GM21515 (cell line): ENCODE measurements at regions not wholly inside any gene's neighbourhood (a gene's known extent, or its start where the extent isn't known, plus 50 kb on each side); places are given as distances from the start of the nearest gene placed in this dataset.

Source experiments
- ATAC-seq: cut with Tn5 transposase; IDR thresholded peaks from one replicate; pipeline ENCODE4 v1.9.1; 2021; ENCODE audit not compliant: unreplicated experiment

GRCh38 chr13:108006619-108007018 is 208.7 kb downstream of the LIG4 start:
- ATAC-seq = no peak

GRCh38 chr13:108005231-108005630 is 210.1 kb downstream of the LIG4 start:
- ATAC-seq = no peak

- ATAC-seq = no peak
Observed at GRCh38 chr13:108003626-108004025, 211.7 kb downstream of the LIG4 start.

GRCh38 chr13:108000998-108001397 is 214.3 kb downstream of the LIG4 start:
- no peak for ATAC-seq

GRCh38 chr13:107999751-108000150 is 215.6 kb downstream of the LIG4 start:
- ATAC-seq = no peak

GRCh38 chr13:107994137-107994536 is 221.2 kb downstream of the LIG4 start:
- ATAC-seq = no peak

GRCh38 chr13:107993239-107993949 is 221.9 kb downstream of the LIG4 start:
- no peak for ATAC-seq

- ATAC-seq = no peak
Observed at GRCh38 chr13:107992542-107992941, 222.8 kb downstream of the LIG4 start.

GRCh38 chr13:107977071-107977574 is 238.2 kb downstream of the LIG4 start:
- ATAC-seq = no peak

- no peak for ATAC-seq
Observed at GRCh38 chr13:107976628-107977027, 238.7 kb downstream of the LIG4 start.

GRCh38 chr13:107974409-107974808 is 240.9 kb downstream of the LIG4 start:
- ATAC-seq = no peak

GRCh38 chr13:107969546-107969945 is 245.8 kb downstream of the LIG4 start:
- ATAC-seq = no peak

- ATAC-seq = no peak
Observed at GRCh38 chr13:107968470-107968869, 246.9 kb downstream of the LIG4 start.

GRCh38 chr13:107964395-107964794 is 250.9 kb downstream of the LIG4 start:
- no peak for ATAC-seq

- ATAC-seq = no peak
Observed at GRCh38 chr13:107961849-107962608, 253.3 kb downstream of the LIG4 start.

GRCh38 chr13:107960301-107960700 is 255.0 kb downstream of the LIG4 start:
- ATAC-seq = no peak

GRCh38 chr13:107956889-107957288 is 258.4 kb downstream of the LIG4 start:
- ATAC-seq = no peak

- ATAC-seq = no peak
Observed at GRCh38 chr13:107942030-107942617, 273.2 kb downstream of the LIG4 start.

- no peak for ATAC-seq
Observed at GRCh38 chr13:107941345-107942029, 273.8 kb downstream of the LIG4 start.

- no peak for ATAC-seq
Observed at GRCh38 chr13:107937848-107938247, 277.5 kb downstream of the LIG4 start.

- no peak for ATAC-seq
Observed at GRCh38 chr13:107931056-107931455, 284.3 kb downstream of the LIG4 start.
